Stimulated activated CD4-positive, alpha-beta T cell treated with anti-CD3 and anti-CD28 coated beads, TNF-alpha, amount 100 ng/mL, for 24 hours (primary cell): ENCODE measurements at regions not wholly inside any gene's neighbourhood (a gene's known extent, or its start where the extent isn't known, plus 50 kb on each side); places are given as distances from the start of the nearest gene placed in this dataset.

Experiments
- DNase-seq, 3 experiments: peaks; one replicate each; pipeline ENCODE4 v3.0.0-alpha.2; 2020; ENCODE audit warnings: low read depth in 3 of 3

- DNase-seq: no peak
Measured at GRCh38 chr5:155200608-155201007, 187.1 kb downstream of the KIF4B start.

GRCh38 chr5:155211764-155212163, 198.2 kb downstream of the KIF4B start:
- DNase-seq: no peak

GRCh38 chr5:155222393-155222792, 208.8 kb downstream of the KIF4B start:
- no peak for DNase-seq

GRCh38 chr5:155229135-155229534, 215.6 kb downstream of the KIF4B start:
- DNase-seq: no peak

GRCh38 chr5:155239803-155240202, 226.2 kb downstream of the KIF4B start:
- DNase-seq: no peak

- DNase-seq: no peak
Measured at GRCh38 chr5:155250596-155250995, 237.0 kb downstream of the KIF4B start.

GRCh38 chr5:155252025-155252424, 238.5 kb downstream of the KIF4B start:
- DNase-seq: no peak

GRCh38 chr5:155252717-155253116, 239.2 kb downstream of the KIF4B start:
- no peak for DNase-seq

GRCh38 chr5:155254399-155254798, 240.8 kb downstream of the KIF4B start:
- DNase-seq: no peak

GRCh38 chr5:155258161-155258560, 244.6 kb downstream of the KIF4B start:
- DNase-seq: no peak

GRCh38 chr5:155259648-155260047, 246.1 kb downstream of the KIF4B start:
- DNase-seq: no peak

GRCh38 chr5:155260798-155261197, 247.2 kb downstream of the KIF4B start:
- DNase-seq: no peak

- DNase-seq: no peak
Measured at GRCh38 chr5:155263381-155263780, 249.8 kb downstream of the KIF4B start.

- no peak for DNase-seq
Measured at GRCh38 chr5:155264809-155265208, 251.3 kb downstream of the KIF4B start.

GRCh38 chr5:155268770-155269425, 255.3 kb downstream of the KIF4B start:
- DNase-seq: no peak

- DNase-seq: no peak
Measured at GRCh38 chr5:155270725-155271124, 257.2 kb downstream of the KIF4B start.

- no peak for DNase-seq
Measured at GRCh38 chr5:155274484-155274883, 260.9 kb downstream of the KIF4B start.

- no peak for DNase-seq
Measured at GRCh38 chr5:155275222-155275621, 261.7 kb downstream of the KIF4B start.

- DNase-seq: no peak
Measured at GRCh38 chr5:155276231-155276630, 262.7 kb downstream of the KIF4B start.

- no peak for DNase-seq
Measured at GRCh38 chr5:155278532-155278931, 265.0 kb downstream of the KIF4B start.

- DNase-seq: no peak
Measured at GRCh38 chr5:155282503-155283107, 269.1 kb downstream of the KIF4B start.

- no peak for DNase-seq
Measured at GRCh38 chr5:155285706-155286105, 272.2 kb downstream of the KIF4B start.

- DNase-seq: no peak
Measured at GRCh38 chr5:155290937-155291336, 277.4 kb downstream of the KIF4B start.
